Suprapubic skin (tissue), 4 donors: ENCODE measurements at regions not wholly inside any gene's neighbourhood (a gene's known extent, or its start where the extent isn't known, plus 50 kb on each side); places are given as distances from the start of the nearest gene placed in this dataset.
"Not testable (repeated sequence)": the region's sequence is repeated elsewhere in the genome, so short reads cannot be mapped to it uniquely, and the experiment has no call there.

Source experiments
- EP300 ChIP-seq: sonication (generic); formaldehyde crosslinking; IDR thresholded peaks from one replicate; pipeline ENCODE4 v1.6.1; 2017; ENCODE audit warnings: antibody characterized with exemption
- POLR2A ChIP-seq, 2 donors: fragments of 450-650 bp; IDR thresholded peaks; one replicate each; pipeline ENCODE4 v1.6.1; 2017; ENCODE audit warnings: antibody characterized with exemption in 2 of 2, mild to moderate bottlenecking in 2 of 2, moderate library complexity in 2 of 2
- POLR2AphosphoS5 ChIP-seq, 3 donors: sonication (generic); formaldehyde crosslinking; IDR thresholded peaks; one replicate each; pipeline ENCODE4 v1.6.1; 2017; ENCODE audit warnings: antibody characterized with exemption in 3 of 3
- TF ChIP-seq, protein P1 (sequence below), 2 donors: fragments of 200-600 bp in 1 of 2; fragments of 450-650 bp in 1 of 2; sonication (generic) in 1 of 2; IDR thresholded peaks; one replicate each; pipeline ENCODE4 v1.5.1; 2016 to 2019; ENCODE audit warnings: antibody characterized with exemption in 2 of 2, mild to moderate bottlenecking in 1 of 2, moderate library complexity in 1 of 2

GRCh38 chr16:88149663-88150062, 198.4 kb downstream of the BANP start:
- TF ChIP-seq, protein P1, sequence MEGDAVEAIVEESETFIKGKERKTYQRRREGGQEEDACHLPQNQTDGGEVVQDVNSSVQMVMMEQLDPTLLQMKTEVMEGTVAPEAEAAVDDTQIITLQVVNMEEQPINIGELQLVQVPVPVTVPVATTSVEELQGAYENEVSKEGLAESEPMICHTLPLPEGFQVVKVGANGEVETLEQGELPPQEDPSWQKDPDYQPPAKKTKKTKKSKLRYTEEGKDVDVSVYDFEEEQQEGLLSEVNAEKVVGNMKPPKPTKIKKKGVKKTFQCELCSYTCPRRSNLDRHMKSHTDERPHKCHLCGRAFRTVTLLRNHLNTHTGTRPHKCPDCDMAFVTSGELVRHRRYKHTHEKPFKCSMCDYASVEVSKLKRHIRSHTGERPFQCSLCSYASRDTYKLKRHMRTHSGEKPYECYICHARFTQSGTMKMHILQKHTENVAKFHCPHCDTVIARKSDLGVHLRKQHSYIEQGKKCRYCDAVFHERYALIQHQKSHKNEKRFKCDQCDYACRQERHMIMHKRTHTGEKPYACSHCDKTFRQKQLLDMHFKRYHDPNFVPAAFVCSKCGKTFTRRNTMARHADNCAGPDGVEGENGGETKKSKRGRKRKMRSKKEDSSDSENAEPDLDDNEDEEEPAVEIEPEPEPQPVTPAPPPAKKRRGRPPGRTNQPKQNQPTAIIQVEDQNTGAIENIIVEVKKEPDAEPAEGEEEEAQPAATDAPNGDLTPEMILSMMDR (IDR thresholded peaks at IDR 0.05): not testable (repeated sequence)
- not testable (repeated sequence) for TF ChIP-seq EP300; POLR2A (IDR thresholded peaks at IDR 0.05); POLR2AphosphoS5 (IDR thresholded peaks at IDR 0.05)
